ENCODE measurements at regions not wholly inside any gene's neighbourhood (a gene's known extent, or its start where the extent isn't known, plus 50 kb on each side); places are given as distances from the start of the nearest gene placed in this dataset.

DNA sequence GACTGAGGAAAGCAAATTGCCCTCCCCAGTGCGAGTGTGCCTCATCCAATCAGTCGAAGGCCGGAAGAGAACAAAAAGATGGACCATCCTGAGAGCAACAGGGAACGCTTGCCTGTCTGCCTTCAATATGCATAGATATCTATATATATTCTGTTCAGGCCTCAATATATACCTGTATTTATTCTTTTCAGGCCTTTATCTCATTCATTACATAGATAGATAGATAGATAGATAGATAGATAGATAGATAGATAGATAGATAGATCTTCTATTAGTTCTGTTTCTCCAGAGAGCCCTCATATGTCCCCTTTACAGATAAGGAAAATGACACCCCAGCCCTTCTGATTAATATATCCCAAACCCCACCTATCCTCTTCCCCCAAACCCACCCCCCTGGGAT lies 55.1 kb upstream of the LMO2 start:
- no peak for TF ChIP-seq ZFX (IDR thresholded peaks at IDR 0.05)
- TF ChIP-seq, protein P1, sequence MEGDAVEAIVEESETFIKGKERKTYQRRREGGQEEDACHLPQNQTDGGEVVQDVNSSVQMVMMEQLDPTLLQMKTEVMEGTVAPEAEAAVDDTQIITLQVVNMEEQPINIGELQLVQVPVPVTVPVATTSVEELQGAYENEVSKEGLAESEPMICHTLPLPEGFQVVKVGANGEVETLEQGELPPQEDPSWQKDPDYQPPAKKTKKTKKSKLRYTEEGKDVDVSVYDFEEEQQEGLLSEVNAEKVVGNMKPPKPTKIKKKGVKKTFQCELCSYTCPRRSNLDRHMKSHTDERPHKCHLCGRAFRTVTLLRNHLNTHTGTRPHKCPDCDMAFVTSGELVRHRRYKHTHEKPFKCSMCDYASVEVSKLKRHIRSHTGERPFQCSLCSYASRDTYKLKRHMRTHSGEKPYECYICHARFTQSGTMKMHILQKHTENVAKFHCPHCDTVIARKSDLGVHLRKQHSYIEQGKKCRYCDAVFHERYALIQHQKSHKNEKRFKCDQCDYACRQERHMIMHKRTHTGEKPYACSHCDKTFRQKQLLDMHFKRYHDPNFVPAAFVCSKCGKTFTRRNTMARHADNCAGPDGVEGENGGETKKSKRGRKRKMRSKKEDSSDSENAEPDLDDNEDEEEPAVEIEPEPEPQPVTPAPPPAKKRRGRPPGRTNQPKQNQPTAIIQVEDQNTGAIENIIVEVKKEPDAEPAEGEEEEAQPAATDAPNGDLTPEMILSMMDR (conservative IDR thresholded peaks at IDR 0.05): no peak
- H3K27ac ChIP-seq: no peak overlapping the region

DNA sequence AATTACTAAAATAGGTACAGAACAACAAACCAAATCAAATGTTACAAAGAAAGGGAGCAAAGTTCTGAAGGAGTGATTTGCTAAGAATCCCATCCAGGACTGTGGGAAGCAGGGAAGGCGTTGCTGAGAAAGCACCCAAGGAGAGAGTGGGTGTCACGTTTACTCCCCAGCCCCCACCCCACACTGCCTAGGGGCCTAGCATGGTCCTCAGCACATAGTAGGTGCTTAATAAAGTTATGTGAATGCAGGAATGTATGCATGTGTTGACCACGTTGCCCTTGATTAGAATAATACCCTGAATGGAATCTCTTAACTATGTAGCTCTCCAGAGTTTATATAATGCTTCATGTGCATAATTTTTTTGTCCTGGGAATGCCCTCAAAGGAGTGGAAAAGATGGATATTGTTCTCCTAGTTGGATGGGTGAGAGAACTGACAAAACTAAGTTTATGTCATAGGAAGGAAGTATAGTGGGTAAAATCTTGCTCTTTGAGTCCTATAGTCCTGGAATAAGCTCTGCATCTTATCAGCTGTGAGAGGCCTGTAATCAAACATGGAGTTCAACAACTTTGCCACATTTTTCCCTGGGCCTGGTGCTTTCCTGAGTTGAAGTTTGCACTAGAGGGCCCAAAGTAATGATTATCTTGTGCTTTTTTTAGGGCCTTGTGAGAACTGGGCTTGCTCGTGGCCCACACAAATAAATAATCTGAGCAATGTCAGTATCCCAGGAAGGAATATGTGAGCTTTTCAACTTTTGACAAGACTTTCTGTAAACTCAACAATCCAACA lies 53.8 kb upstream of the LMO2 start:
- no peak overlapping the region for H3K27ac ChIP-seq
- no peak for TF ChIP-seq ZFX (IDR thresholded peaks at IDR 0.05)
- TF ChIP-seq, protein P1 (conservative IDR thresholded peaks at IDR 0.05): no peak

DNA sequence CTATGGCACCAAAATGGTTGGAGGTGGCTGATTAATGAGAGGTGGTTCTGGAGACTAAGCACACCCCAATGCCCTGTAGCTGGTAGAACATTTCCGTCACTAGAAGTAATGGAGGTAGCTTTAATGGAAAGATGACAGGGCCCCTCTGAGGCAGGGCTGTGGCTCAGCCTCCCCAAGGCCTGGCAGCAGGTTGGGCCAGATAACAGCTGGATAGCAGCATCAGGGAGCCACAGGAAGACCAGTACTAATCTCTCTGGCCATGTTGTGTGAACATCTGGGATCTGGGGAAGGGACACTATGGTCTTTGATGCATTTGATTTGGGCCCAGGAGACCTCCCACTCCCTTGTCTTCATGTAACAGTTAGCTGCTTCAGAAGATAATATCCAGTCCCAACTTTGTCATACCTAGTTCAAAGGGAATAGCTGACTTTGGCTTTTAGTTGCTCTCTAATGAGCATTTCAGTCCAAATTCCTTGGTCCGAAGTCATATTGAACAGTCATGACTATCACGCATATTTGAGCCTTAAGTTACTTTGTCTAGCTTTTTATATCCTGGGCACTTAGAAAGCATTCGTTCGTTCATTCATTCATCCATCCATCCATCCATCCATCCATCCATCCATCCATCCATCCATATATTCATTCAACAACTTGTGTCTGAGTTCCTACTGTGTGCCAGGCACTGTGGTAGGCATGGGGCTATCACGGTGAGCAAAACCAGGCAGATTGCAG lies 53.0 kb upstream of the LMO2 start:
- TF ChIP-seq ZFX (IDR thresholded peaks at IDR 0.05): no peak
- TF ChIP-seq, protein P1 (conservative IDR thresholded peaks at IDR 0.05): no peak
- H3K27ac ChIP-seq: no peak overlapping the region

DNA sequence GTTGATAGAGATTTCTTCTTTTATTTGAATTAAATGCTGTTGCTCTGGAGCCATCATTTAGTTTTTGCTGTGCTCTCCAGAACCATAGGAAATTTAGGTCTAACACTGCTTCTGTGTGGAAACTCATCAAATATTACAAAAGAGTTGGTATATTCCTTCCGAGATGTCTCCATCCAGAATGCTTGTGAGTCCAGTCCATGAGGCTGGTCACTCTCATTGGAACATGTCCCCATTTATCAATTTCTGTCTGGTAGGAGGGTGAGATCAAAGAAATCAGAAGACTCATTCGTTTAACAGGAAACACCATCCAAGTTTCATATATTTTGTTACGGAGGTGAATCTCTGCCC lies 52.4 kb upstream of the LMO2 start:
- TF ChIP-seq ZFX (IDR thresholded peaks at IDR 0.05): no peak
- TF ChIP-seq, protein P1 (conservative IDR thresholded peaks at IDR 0.05): no peak
- H3K27ac ChIP-seq: no peak overlapping the region

DNA sequence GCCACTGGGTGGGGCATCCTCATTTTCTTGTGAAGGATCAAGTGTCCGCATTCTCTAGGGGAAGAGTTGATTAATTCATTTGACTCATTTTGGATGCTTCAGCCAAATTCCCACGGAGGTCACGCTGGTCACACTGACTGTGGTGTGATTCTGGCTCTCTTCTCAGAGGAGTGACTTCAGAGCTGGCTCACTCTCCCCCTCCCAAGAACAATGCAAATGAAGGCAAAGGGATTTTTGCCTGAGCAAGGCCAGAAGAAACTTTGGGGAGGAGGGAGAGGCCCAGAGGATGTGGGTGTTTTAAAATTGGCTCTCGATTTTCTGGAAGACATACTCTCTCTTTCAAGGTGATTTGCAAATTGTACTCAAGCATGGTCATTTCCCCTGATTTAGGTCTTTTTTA lies 51.1 kb upstream of the LMO2 start:
- H3K27ac ChIP-seq: no peak overlapping the region
- TF ChIP-seq ZFX (IDR thresholded peaks at IDR 0.05): no peak
- TF ChIP-seq, protein P1 (conservative IDR thresholded peaks at IDR 0.05): no peak

DNA sequence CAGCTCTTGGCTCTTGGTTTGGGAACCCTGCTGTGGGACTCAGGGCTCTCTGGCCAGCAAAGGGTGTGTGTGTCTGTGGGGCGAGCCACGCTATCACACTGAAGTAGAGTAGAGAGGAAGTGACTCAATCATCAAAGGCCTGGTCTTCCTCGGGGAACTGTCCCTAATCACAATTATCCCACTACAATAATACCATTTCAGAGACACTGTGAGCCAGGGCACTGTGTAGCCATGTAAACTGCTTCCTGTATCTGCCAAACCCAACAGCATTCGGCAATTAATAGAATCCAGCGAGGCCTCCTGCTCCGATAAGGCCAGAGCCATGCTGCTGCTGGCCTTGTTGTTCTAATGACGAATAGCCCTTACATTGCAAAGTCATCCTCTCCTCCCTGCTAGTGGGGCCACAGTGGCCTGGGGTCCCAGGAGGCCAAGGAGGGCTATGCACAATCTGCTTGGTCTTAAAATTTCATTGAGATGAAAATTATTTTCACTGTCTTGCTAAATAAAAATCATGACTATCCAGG lies 49.8 kb upstream of the LMO2 start:
- TF ChIP-seq, protein P1 (conservative IDR thresholded peaks at IDR 0.05): no peak
- no peak for TF ChIP-seq ZFX (IDR thresholded peaks at IDR 0.05)
- H3K27ac ChIP-seq: no peak overlapping the region

Data from C4-2B (cell line).